Hepatocyte (in vitro differentiated cells): ENCODE measurements at regions not wholly inside any gene's neighbourhood (a gene's known extent, or its start where the extent isn't known, plus 50 kb on each side); places are given as distances from the start of the nearest gene placed in this dataset.

ENCODE experiments used
- DNase-seq: peaks from one replicate; pipeline ENCODE4 v3.0.0-alpha.2; 2016; ENCODE audit warnings: low spot score
- H2AFZ ChIP-seq: fragments of 200-600 bp; sonication (generic); 2 replicates; pipeline ENCODE4 v1.6.0; 2016; ENCODE audit warnings: antibody characterized with exemption, mild to moderate bottlenecking
- H3K27ac ChIP-seq: fragments of 200-600 bp; sonication (generic); 2 replicates; pipeline ENCODE4 v1.5.1; 2016; ENCODE audit warnings: mild to moderate bottlenecking
- H3K27me3 ChIP-seq: fragments of 200-600 bp; sonication (generic); 2 replicates; pipeline ENCODE4 v1.6.1; 2016
- H3K36me3 ChIP-seq: fragments of 200-600 bp; sonication (generic); replicated peaks from 2 replicates; pipeline ENCODE4 v1.5.1; 2016; ENCODE audit warnings: low read depth; ENCODE audit not compliant: insufficient read depth
- H3K4me1 ChIP-seq: fragments of 200-600 bp; sonication (generic); 2 replicates; pipeline ENCODE4 v1.5.1; 2016; ENCODE audit warnings: mild to moderate bottlenecking, moderate library complexity; ENCODE audit not compliant: insufficient read depth
- H3K4me2 ChIP-seq: fragments of 200-600 bp; sonication (generic); 2 replicates; pipeline ENCODE4 v1.6.0; 2016
- H3K4me3 ChIP-seq: fragments of 200-600 bp; sonication (generic); 2 replicates; pipeline ENCODE4 v1.5.1; 2016; ENCODE audit warnings: mild to moderate bottlenecking
- H3K79me2 ChIP-seq: fragments of 200-600 bp; sonication (generic); 2 replicates; pipeline ENCODE4 v1.6.0; 2017; ENCODE audit warnings: mild to moderate bottlenecking
- H3K9me2 ChIP-seq: fragments of 200-600 bp; sonication (generic); replicated peaks from 2 replicates; pipeline ENCODE4 v1.6.0; 2017; ENCODE audit warnings: mild to moderate bottlenecking; ENCODE audit not compliant: insufficient read depth
- H3K9me3 ChIP-seq: fragments of 200-600 bp; sonication (generic); 2 replicates; pipeline ENCODE4 v1.5.1; 2016; ENCODE audit warnings: low read depth, mild to moderate bottlenecking
- H4K20me1 ChIP-seq: fragments of 200-600 bp; sonication (generic); 2 replicates; pipeline ENCODE4 v1.6.0; 2016; ENCODE audit warnings: mild to moderate bottlenecking; ENCODE audit not compliant: insufficient read depth, poor library complexity, severe bottlenecking
- CTCF ChIP-seq: fragments of 200-600 bp; sonication (generic); IDR thresholded peaks from 2 replicates; pipeline ENCODE4 v1.5.1; 2016; ENCODE audit warnings: antibody characterized with exemption, mild to moderate bottlenecking; ENCODE audit not compliant: poor library complexity
- EZH2 ChIP-seq: fragments of 200-600 bp; sonication (generic); IDR thresholded peaks from 2 replicates; pipeline ENCODE4 v1.6.1; 2016; ENCODE audit warnings: antibody characterized with exemption, mild to moderate bottlenecking, borderline replicate concordance
- EZH2phosphoT487 ChIP-seq: fragments of 200-600 bp; sonication (generic); IDR thresholded peaks from one replicate; pipeline ENCODE4 v1.6.1; 2018; ENCODE audit warnings: antibody characterized with exemption, mild to moderate bottlenecking, low read depth, moderate library complexity; ENCODE audit not compliant: unreplicated experiment, severe bottlenecking
- WGBS: methylation state at CpG from one replicate; pipeline ENCODE4 v1.1.6; 2016; ENCODE audit warnings: low lambda C conversion rate; ENCODE audit errors: missing lambda C conversion rate; 5-methylcytosine and 5-hydroxymethylcytosine counted together

DNA sequence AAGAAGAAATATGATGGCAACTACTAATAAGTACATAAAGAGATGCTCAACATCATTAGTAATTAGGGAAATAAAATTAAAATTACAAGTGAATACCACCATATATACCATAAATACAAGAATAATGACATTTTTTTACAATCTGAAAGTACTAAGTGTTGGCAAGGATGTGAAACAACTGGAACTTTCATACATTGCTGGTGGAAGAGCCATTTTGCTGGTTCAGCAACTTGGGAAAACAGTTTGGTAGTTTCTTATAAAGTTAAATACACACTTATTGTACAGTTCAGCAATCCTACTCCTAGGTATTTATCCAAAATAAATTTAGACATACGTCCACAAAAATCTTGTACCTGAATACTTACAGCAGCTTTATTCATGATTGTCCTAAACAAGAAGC lies 192.9 kb downstream of the CARTPT start:
- no peaks in the 10 kb centered on the region for H3K36me3 ChIP-seq
- H3K9me3 ChIP-seq = no peaks in the 10 kb centered on the region
- H3K9me2 ChIP-seq = no peaks in the 10 kb centered on the region
- H3K4me2 ChIP-seq = no peak overlapping the region
- H3K27ac ChIP-seq = no peak overlapping the region
- peaks cover 11% of the 10 kb centered on the region for H3K4me1 ChIP-seq
- TF ChIP-seq EZH2 (no peak), EZH2phosphoT487 (no peak), CTCF (no peak)
- no peaks in the 10 kb centered on the region for H3K79me2 ChIP-seq
- H4K20me1 ChIP-seq = no peaks in the 10 kb centered on the region
- no peaks in the 10 kb centered on the region for H3K27me3 ChIP-seq
- H2AFZ ChIP-seq = no peak overlapping the region
- 96% methylated on average over 1 of the region's 1 CpG for WGBS
- no peak for DNase-seq
- no peak overlapping the region for H3K4me3 ChIP-seq

- Histone ChIP-seq H4K20me1 (no peaks in the 10 kb centered on the region), H3K36me3 (no peaks in the 10 kb centered on the region), H3K4me3 (no peak overlapping the region), H3K79me2 (no peaks in the 10 kb centered on the region), H3K9me3 (no peaks in the 10 kb centered on the region), H3K27ac (no peak overlapping the region), H3K27me3 (no peaks in the 10 kb centered on the region), H3K4me2 (no peak overlapping the region), H3K9me2 (no peaks in the 10 kb centered on the region), H2AFZ (no peak overlapping the region), H3K4me1 (no peaks in the 10 kb centered on the region)
- WGBS = 86% methylated on average over 2 of the region's 2 CpGs
- DNase-seq = no peak
- TF ChIP-seq EZH2 (no peak), EZH2phosphoT487 (no peak), CTCF (no peak)
Measured at GRCh38 chr5:71914281-71914680, 193.0 kb upstream of the MAP1B start.

DNA sequence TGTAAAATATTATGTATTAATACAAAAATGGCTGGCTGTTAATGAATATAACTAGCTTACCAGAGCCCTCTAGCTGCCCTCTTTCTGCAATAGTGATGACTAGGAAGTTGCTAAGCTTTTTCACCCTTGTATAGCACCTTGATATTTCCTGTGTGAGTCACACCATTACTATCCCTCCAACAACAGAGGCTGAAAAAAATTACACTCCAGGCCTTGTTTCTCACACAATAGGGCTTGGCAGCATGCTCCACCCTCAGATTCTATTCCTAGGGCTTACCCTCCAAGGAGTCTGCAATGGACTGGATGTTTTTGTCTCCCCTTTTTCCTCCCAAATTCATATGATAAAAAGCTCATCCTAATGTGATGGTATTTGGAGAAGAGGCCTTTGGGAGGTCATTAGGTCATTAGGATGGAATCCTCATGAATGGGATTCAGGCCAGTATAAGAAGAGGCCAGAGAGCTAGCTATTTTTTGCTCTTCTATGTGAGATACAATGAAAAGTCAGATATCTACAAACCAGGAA lies 184.6 kb upstream of the MAP1B start:
- H3K9me3 ChIP-seq = no peaks in the 10 kb centered on the region
- no peak overlapping the region for H3K4me3 ChIP-seq
- DNase-seq = peak; percentile 38
- H2AFZ ChIP-seq = no peak overlapping the region
- no peaks in the 10 kb centered on the region for H3K9me2 ChIP-seq
- TF ChIP-seq EZH2 = no peak
- peak; percentile 6 for TF ChIP-seq CTCF
- H3K36me3 ChIP-seq = no peaks in the 10 kb centered on the region
- no peaks in the 10 kb centered on the region for H4K20me1 ChIP-seq
- no peaks in the 10 kb centered on the region for H3K79me2 ChIP-seq
- peak overlapping the region; percentile 64 for H3K27ac ChIP-seq
- peaks cover 20% of the 10 kb centered on the region for H3K4me1 ChIP-seq
- H3K27me3 ChIP-seq = no peaks in the 10 kb centered on the region
- no peak overlapping the region for H3K4me2 ChIP-seq

- TF ChIP-seq EZH2 (no peak), EZH2phosphoT487 (no peak), CTCF (no peak)
- Histone ChIP-seq H3K36me3 (no peaks in the 10 kb centered on the region), H3K27ac (no peak overlapping the region), H3K4me3 (no peak overlapping the region), H2AFZ (no peak overlapping the region), H3K9me2 (no peaks in the 10 kb centered on the region), H3K4me2 (no peak overlapping the region), H3K79me2 (no peaks in the 10 kb centered on the region), H3K4me1 (peaks cover 20% of the 10 kb centered on the region), H4K20me1 (no peaks in the 10 kb centered on the region), H3K27me3 (no peaks in the 10 kb centered on the region), H3K9me3 (no peaks in the 10 kb centered on the region)
- 68% methylated on average over 2 of the region's 2 CpGs for WGBS
- no peak for DNase-seq
Measured at GRCh38 chr5:71923755-71924154, 183.5 kb upstream of the MAP1B start.
